Fibroblast of villous mesenchyme (primary cell): ENCODE measurements at regions not wholly inside any gene's neighbourhood (a gene's known extent, or its start where the extent isn't known, plus 50 kb on each side); places are given as distances from the start of the nearest gene placed in this dataset.
A peak's percentile ranks its signal among the peaks of the same experiment; 100 is the strongest.
"Not testable (repeated sequence)": the region's sequence is repeated elsewhere in the genome, so short reads cannot be mapped to it uniquely, and the experiment has no call there.

Source experiments
- DNase-seq: peaks from one replicate; pipeline ENCODE4 v3.0.0-alpha.2; 2010; ENCODE audit warnings: low read depth
- H3K4me3 ChIP-seq: 2 replicates; pipeline ENCODE4 v1.5.1; 2011; ENCODE audit warnings: low read depth, mild to moderate bottlenecking, low read length
- CTCF ChIP-seq: IDR thresholded peaks from 2 replicates; pipeline ENCODE4 v1.5.1; 2012; ENCODE audit warnings: low read depth, mild to moderate bottlenecking, low read length; ENCODE audit not compliant: insufficient read depth

GRCh38 chr2:62654876-62655359 is 50.6 kb upstream of the EHBP1 start:
- TF ChIP-seq CTCF = no peak
- H3K4me3 ChIP-seq = no peak overlapping the region
- DNase-seq = no peak

GRCh38 chr2:62654423-62654791 is 51.1 kb upstream of the EHBP1 start:
- DNase-seq = no peak
- TF ChIP-seq CTCF = no peak
- H3K4me3 ChIP-seq = no peak overlapping the region

- TF ChIP-seq CTCF = no peak
- peak; percentile 22 for DNase-seq
- no peak overlapping the region for H3K4me3 ChIP-seq
Observed at GRCh38 chr2:62653582-62654422, 51.7 kb upstream of the EHBP1 start.

GRCh38 chr2:62649087-62649486 is 56.4 kb upstream of the EHBP1 start:
- DNase-seq, H3K4me3 ChIP-seq: not testable (repeated sequence)

- TF ChIP-seq CTCF = no peak
- no peak for DNase-seq
- H3K4me3 ChIP-seq = no peak overlapping the region
Observed at GRCh38 chr2:62643100-62643471, 62.4 kb upstream of the EHBP1 start.

- DNase-seq = no peak
- TF ChIP-seq CTCF = no peak
- no peak overlapping the region for H3K4me3 ChIP-seq
Observed at GRCh38 chr2:62642429-62643099, 62.9 kb upstream of the EHBP1 start.

- no peak for TF ChIP-seq CTCF
- H3K4me3 ChIP-seq = no peak overlapping the region
- no peak for DNase-seq
Observed at GRCh38 chr2:62641936-62642335, 63.6 kb upstream of the EHBP1 start.
